ENCODE measurements at regions not wholly inside any gene's neighbourhood (a gene's known extent, or its start where the extent isn't known, plus 50 kb on each side); places are given as distances from the start of the nearest gene placed in this dataset.

- Histone ChIP-seq H3K36me3 (ENCODE audit: control insufficient read depth, insufficient read depth, low read length) (no peaks in the 10 kb centered on the region), H3K4me1 (peaks cover 11% of the 10 kb centered on the region), H3K4me3 (ENCODE audit: low read depth, low read length) (no peak overlapping the region), H3K9me3 (no peaks in the 10 kb centered on the region), H3K27me3 (replicated peaks; ENCODE audit: control insufficient read depth, insufficient read depth, low read length) (no peaks in the 10 kb centered on the region)
- no peaks in the 10 kb centered on the region for H3K9me3 Mint-ChIP-seq (ENCODE audit: unreplicated experiment)
- peaks cover 8% of the 10 kb centered on the region for H3K4me1 Mint-ChIP-seq (ENCODE audit: low read depth, unreplicated experiment)
- BruUV-seq (replicated peaks): no TSS peak
- no peak overlapping the region for H3K27ac Mint-ChIP-seq (ENCODE audit: unreplicated experiment)
- H3K4me3 Mint-ChIP-seq (ENCODE audit: unreplicated experiment): no peak overlapping the region
- TF ChIP-seq CTCF (IDR thresholded peaks at IDR 0.05; ENCODE audit: insufficient read depth in 1 of 2, low read depth in 1 of 2, low read length in 1 of 2, severe bottlenecking in 1 of 2, unreplicated experiment in 1 of 2): no peak
- ChIA-PET CTCF (interaction anchor here (1.5 kb wide), 1 partner anchor 11 kb away, joined by 4 read pairs; no protein-coding TSS in a partner anchor), POLR2A (no interaction called here)
- peaks cover 8% of the 10 kb centered on the region for H3K27me3 Mint-ChIP-seq (ENCODE audit: insufficient read depth, unreplicated experiment)
- no peaks in the 10 kb centered on the region for H3K36me3 Mint-ChIP-seq (ENCODE audit: insufficient read depth, unreplicated experiment)
- no peak for DNase-seq
- intact Hi-C loops (cut with micrococcal nuclease; ENCODE audit: unreplicated experiment): no loop called here
These were observed 60.2 kb upstream of the VPREB1 start for GRCh38 chr22:22184277-22184807.

GRCh38 chr22:22182990-22183264 is 61.7 kb upstream of the VPREB1 start:
- no peaks in the 10 kb centered on the region for H3K36me3 Mint-ChIP-seq (ENCODE audit: insufficient read depth, unreplicated experiment)
- ChIA-PET POLR2A (interaction anchor here (0.6 kb wide), 1 partner anchor 20 kb away, joined by 3 read pairs; no protein-coding TSS in a partner anchor), CTCF (interaction anchor here (0.6 kb wide), 1 partner anchor 1994 kb away, joined by 3 read pairs; no protein-coding TSS in a partner anchor)
- no peak for TF ChIP-seq CTCF (IDR thresholded peaks at IDR 0.05; ENCODE audit: insufficient read depth in 1 of 2, low read depth in 1 of 2, low read length in 1 of 2, severe bottlenecking in 1 of 2, unreplicated experiment in 1 of 2)
- intact Hi-C loops (cut with micrococcal nuclease; ENCODE audit: unreplicated experiment): no loop called here
- H3K27me3 Mint-ChIP-seq (ENCODE audit: insufficient read depth, unreplicated experiment): peaks cover 8% of the 10 kb centered on the region
- peaks cover 11% of the 10 kb centered on the region for H3K4me1 ChIP-seq
- H3K9me3 ChIP-seq: no peaks in the 10 kb centered on the region
- no peak for DNase-seq
- H3K9me3 Mint-ChIP-seq (ENCODE audit: unreplicated experiment): no peaks in the 10 kb centered on the region
- no peak overlapping the region for H3K4me3 ChIP-seq (ENCODE audit: low read depth, low read length)
- H3K36me3 ChIP-seq (ENCODE audit: control insufficient read depth, insufficient read depth, low read length): no peaks in the 10 kb centered on the region
- H3K4me1 Mint-ChIP-seq (ENCODE audit: low read depth, unreplicated experiment): peaks cover 8% of the 10 kb centered on the region
- BruUV-seq (replicated peaks): no TSS peak
- no peaks in the 10 kb centered on the region for H3K27me3 ChIP-seq (replicated peaks; ENCODE audit: control insufficient read depth, insufficient read depth, low read length)
- no peak overlapping the region for H3K4me3 Mint-ChIP-seq (ENCODE audit: unreplicated experiment)
- H3K27ac Mint-ChIP-seq (ENCODE audit: unreplicated experiment): no peak overlapping the region

- Histone ChIP-seq H3K27me3 (replicated peaks; ENCODE audit: control insufficient read depth, insufficient read depth, low read length) (no peaks in the 10 kb centered on the region), H3K4me1 (peaks cover 11% of the 10 kb centered on the region), H3K9me3 (no peaks in the 10 kb centered on the region), H3K4me3 (ENCODE audit: low read depth, low read length) (no peak overlapping the region), H3K36me3 (ENCODE audit: control insufficient read depth, insufficient read depth, low read length) (no peaks in the 10 kb centered on the region)
- Mint-ChIP-seq H3K36me3 (ENCODE audit: insufficient read depth, unreplicated experiment) (no peaks in the 10 kb centered on the region), H3K4me3 (ENCODE audit: unreplicated experiment) (no peak overlapping the region), H3K27me3 (ENCODE audit: insufficient read depth, unreplicated experiment) (peaks cover 8% of the 10 kb centered on the region), H3K9me3 (ENCODE audit: unreplicated experiment) (no peaks in the 10 kb centered on the region), H3K4me1 (ENCODE audit: low read depth, unreplicated experiment) (peaks cover 8% of the 10 kb centered on the region), H3K27ac (ENCODE audit: unreplicated experiment) (no peak overlapping the region)
- CTCF ChIA-PET: interaction anchor here (0.6 to 1.1 kb wide), 2 partner anchors 147 to 1995 kb away, joined by 3 read pairs; no protein-coding TSS in a partner anchor
- TF ChIP-seq CTCF (IDR thresholded peaks at IDR 0.05; ENCODE audit: insufficient read depth in 1 of 2, low read depth in 1 of 2, low read length in 1 of 2, severe bottlenecking in 1 of 2, unreplicated experiment in 1 of 2): no peak
- intact Hi-C loops (cut with micrococcal nuclease; ENCODE audit: unreplicated experiment): no loop called here
- POLR2A ChIA-PET: interaction anchor here (0.6 kb wide), 1 partner anchor 19 kb away, joined by 3 read pairs; no protein-coding TSS in a partner anchor
- no peak for DNase-seq
- no TSS peak for BruUV-seq (replicated peaks)
These were observed 62.2 kb upstream of the VPREB1 start for GRCh38 chr22:22182218-22182989.

Data from Caco-2 (cell line).